ENCODE measurements at regions not wholly inside any gene's neighbourhood (a gene's known extent, or its start where the extent isn't known, plus 50 kb on each side); places are given as distances from the start of the nearest gene placed in this dataset.

- TF ChIP-seq FOXP2 (optimal IDR thresholded peaks at IDR 0.05; ENCODE audit: borderline replicate concordance, extremely low read depth, extremely low read length, insufficient read depth) (no peak), POLR2AphosphoS5 (IDR thresholded peaks at IDR 0.05; ENCODE audit: low read depth, low read length) (no peak)
- TF ChIP-seq, protein P1, sequence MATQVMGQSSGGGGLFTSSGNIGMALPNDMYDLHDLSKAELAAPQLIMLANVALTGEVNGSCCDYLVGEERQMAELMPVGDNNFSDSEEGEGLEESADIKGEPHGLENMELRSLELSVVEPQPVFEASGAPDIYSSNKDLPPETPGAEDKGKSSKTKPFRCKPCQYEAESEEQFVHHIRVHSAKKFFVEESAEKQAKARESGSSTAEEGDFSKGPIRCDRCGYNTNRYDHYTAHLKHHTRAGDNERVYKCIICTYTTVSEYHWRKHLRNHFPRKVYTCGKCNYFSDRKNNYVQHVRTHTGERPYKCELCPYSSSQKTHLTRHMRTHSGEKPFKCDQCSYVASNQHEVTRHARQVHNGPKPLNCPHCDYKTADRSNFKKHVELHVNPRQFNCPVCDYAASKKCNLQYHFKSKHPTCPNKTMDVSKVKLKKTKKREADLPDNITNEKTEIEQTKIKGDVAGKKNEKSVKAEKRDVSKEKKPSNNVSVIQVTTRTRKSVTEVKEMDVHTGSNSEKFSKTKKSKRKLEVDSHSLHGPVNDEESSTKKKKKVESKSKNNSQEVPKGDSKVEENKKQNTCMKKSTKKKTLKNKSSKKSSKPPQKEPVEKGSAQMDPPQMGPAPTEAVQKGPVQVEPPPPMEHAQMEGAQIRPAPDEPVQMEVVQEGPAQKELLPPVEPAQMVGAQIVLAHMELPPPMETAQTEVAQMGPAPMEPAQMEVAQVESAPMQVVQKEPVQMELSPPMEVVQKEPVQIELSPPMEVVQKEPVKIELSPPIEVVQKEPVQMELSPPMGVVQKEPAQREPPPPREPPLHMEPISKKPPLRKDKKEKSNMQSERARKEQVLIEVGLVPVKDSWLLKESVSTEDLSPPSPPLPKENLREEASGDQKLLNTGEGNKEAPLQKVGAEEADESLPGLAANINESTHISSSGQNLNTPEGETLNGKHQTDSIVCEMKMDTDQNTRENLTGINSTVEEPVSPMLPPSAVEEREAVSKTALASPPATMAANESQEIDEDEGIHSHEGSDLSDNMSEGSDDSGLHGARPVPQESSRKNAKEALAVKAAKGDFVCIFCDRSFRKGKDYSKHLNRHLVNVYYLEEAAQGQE (IDR thresholded peaks at IDR 0.05; ENCODE audit: insufficient read depth in 1 of 2, low read depth in 2 of 2, low read length in 2 of 2), result no peak
Observed at GRCh38 chr10:62880162-62880561, 64.0 kb upstream of the EGR2 start.

All from PFSK-1 (cell line).